Left lung (tissue), 4 donors: ENCODE measurements at regions not wholly inside any gene's neighbourhood (a gene's known extent, or its start where the extent isn't known, plus 50 kb on each side); places are given as distances from the start of the nearest gene placed in this dataset.

Experiments used
- ATAC-seq: fragments of 200-7000 bp; cut with Tn5 transposase; one replicate; pipeline ENCODE4 v1.9.1; 2020; ENCODE audit warnings: moderate library complexity
- DNase-seq, 4 donors: peaks; one replicate each; pipeline ENCODE4 v3.0.0-alpha.2; 2013 to 2020
- H3K27ac ChIP-seq, 2 donors: fragments of 200-600 bp; sonication (generic) in 1 of 2; one replicate each; pipeline versions ENCODE4 v1.5.0 to v1.8.0; 2020 to 2021
- H3K27me3 ChIP-seq, 2 donors: fragments of 200-600 bp; sonication (generic) in 1 of 2; one replicate each; pipeline versions ENCODE4 v1.5.0 to v1.8.0; 2020 to 2021
- H3K36me3 ChIP-seq, 2 donors: fragments of 200-600 bp; sonication (generic) in 1 of 2; one replicate each; pipeline versions ENCODE4 v1.5.0 to v1.8.0; 2020 to 2021
- H3K4me1 ChIP-seq, 2 donors: fragments of 200-600 bp; one replicate each; pipeline ENCODE4 v1.8.0; 2021
- H3K4me3 ChIP-seq, 2 donors: fragments of 200-600 bp; sonication (generic) in 1 of 2; one replicate each; pipeline versions ENCODE4 v1.5.0 to v1.8.0; 2020 to 2021; ENCODE audit warnings: mild to moderate bottlenecking in 1 of 2
- H3K9me3 ChIP-seq, 2 donors: fragments of 200-600 bp; sonication (generic) in 1 of 2; one replicate each; pipeline versions ENCODE4 v1.5.0 to v1.8.0; 2020 to 2021
- CTCF ChIP-seq, 2 donors: fragments of 200-600 bp; sonication (generic) in 1 of 2; IDR thresholded peaks; one replicate each; pipeline versions ENCODE4 v1.5.0 to v1.8.0; 2021; ENCODE audit warnings: antibody characterized with exemption in 2 of 2
- intact Hi-C, 2 donors: fragments of 100-400 bp; cut with DNase I; formaldehyde crosslinking; loops; one replicate each; pipeline versions ENCODE4 v1.11.2 to v1.14.2; 2022
- donor health status: DM: no; HTN: yes; CAD: no.
- donor health status: DM: no; HTN: no; CAD: no.

- DNase-seq (no peak), ATAC-seq (no peak)
- Histone ChIP-seq H3K4me1 (no peaks in the 10 kb centered on the region), H3K27ac (no peak overlapping the region), H3K4me3 (no peak overlapping the region), H3K27me3 (no peaks in the 10 kb centered on the region), H3K9me3 (no peaks in the 10 kb centered on the region), H3K36me3 (no peaks in the 10 kb centered on the region)
- TF ChIP-seq CTCF (IDR thresholded peaks at IDR 0.05) = no peak
- intact Hi-C loops = no loop called here
These were observed 69.8 kb upstream of the NFIB start for GRCh38 chr9:14383773-14384172.

- Histone ChIP-seq H3K27me3 (no peaks in the 10 kb centered on the region), H3K9me3 (no peaks in the 10 kb centered on the region), H3K27ac (no peak overlapping the region), H3K4me3 (no peak overlapping the region), H3K4me1 (no peaks in the 10 kb centered on the region), H3K36me3 (no peaks in the 10 kb centered on the region)
- intact Hi-C loops = no loop called here
- TF ChIP-seq CTCF (IDR thresholded peaks at IDR 0.05) = no peak
- ATAC-seq (peak; percentile 39), DNase-seq (peak in 1 of 4 donors; percentile 64)
These were observed 69.4 kb upstream of the NFIB start for GRCh38 chr9:14383294-14383693.

- ATAC-seq = no peak
These were observed 66.3 kb upstream of the NFIB start for GRCh38 chr9:14380061-14380836.

GRCh38 chr9:14379280-14379679 lies 65.3 kb upstream of the NFIB start:
- no peaks in the 10 kb centered on the region for H3K9me3 ChIP-seq
- no peaks in the 10 kb centered on the region for H3K36me3 ChIP-seq
- no peak overlapping the region for H3K27ac ChIP-seq
- no peaks in the 10 kb centered on the region for H3K27me3 ChIP-seq
- no peak overlapping the region for H3K4me3 ChIP-seq
- H3K4me1 ChIP-seq = no peaks in the 10 kb centered on the region
- no peak for DNase-seq
- intact Hi-C loops = no loop called here
- no peak for ATAC-seq
- TF ChIP-seq CTCF (IDR thresholded peaks at IDR 0.05) = no peak

More at GRCh38 chr9:14380061-14380836, 66.3 kb upstream of the NFIB start:
- Histone ChIP-seq H3K9me3 (no peaks in the 10 kb centered on the region), H3K27ac (no peak overlapping the region), H3K36me3 (no peaks in the 10 kb centered on the region), H3K4me3 (no peak overlapping the region), H3K4me1 (no peaks in the 10 kb centered on the region), H3K27me3 (no peaks in the 10 kb centered on the region)
- no peak for DNase-seq
- intact Hi-C loops = no loop called here
- no peak for TF ChIP-seq CTCF (IDR thresholded peaks at IDR 0.05)

GRCh38 chr9:14373706-14374105 lies 59.8 kb upstream of the NFIB start:
- Histone ChIP-seq H3K27me3 (no peaks in the 10 kb centered on the region), H3K27ac (no peak overlapping the region), H3K4me3 (no peak overlapping the region), H3K4me1 (peaks cover 0 to 12% of the 10 kb centered on the region in 2 donors), H3K36me3 (no peaks in the 10 kb centered on the region), H3K9me3 (no peaks in the 10 kb centered on the region)
- intact Hi-C loops = no loop called here
- no peak for DNase-seq
- ATAC-seq = no peak
- TF ChIP-seq CTCF (IDR thresholded peaks at IDR 0.05) = no peak
